H9 (cell line): ENCODE measurements at regions not wholly inside any gene's neighbourhood (a gene's known extent, or its start where the extent isn't known, plus 50 kb on each side); places are given as distances from the start of the nearest gene placed in this dataset.
"Not testable (repeated sequence)": the region's sequence is repeated elsewhere in the genome, so short reads cannot be mapped to it uniquely, and the experiment has no call there.

Experiments
- DNase-seq: peaks from one replicate; pipeline ENCODE4 v3.0.0-alpha.2; 2017
- H2AFZ ChIP-seq: one replicate; pipeline ENCODE4 v1.6.1; 2013; ENCODE audit warnings: mild to moderate bottlenecking, low read length, control low read depth, moderate library complexity
- H2AK5ac ChIP-seq: 2 replicates; pipeline ENCODE4 v1.6.1; 2013; ENCODE audit warnings: low read length, control low read depth, mixed read lengths; ENCODE audit not compliant: insufficient read length
- H2BK120ac ChIP-seq: one replicate; pipeline ENCODE4 v1.6.1; 2013; ENCODE audit warnings: low read depth, mild to moderate bottlenecking, low read length, control low read depth, inconsistent platforms; ENCODE audit not compliant: poor library complexity, severe bottlenecking
- H2BK12ac ChIP-seq: 2 replicates; pipeline ENCODE4 v1.6.1; 2013; ENCODE audit warnings: low read length, control low read depth, mixed read lengths, low read depth; ENCODE audit not compliant: insufficient read length
- H2BK15ac ChIP-seq: 2 replicates; pipeline ENCODE4 v1.6.1; 2013; ENCODE audit warnings: low read depth, low read length, control low read depth
- H2BK20ac ChIP-seq: one replicate; pipeline ENCODE4 v1.6.1; 2013; ENCODE audit warnings: low read depth, mild to moderate bottlenecking, low read length, control low read depth, inconsistent platforms; ENCODE audit not compliant: poor library complexity, severe bottlenecking
- H2BK5ac ChIP-seq: 2 replicates; pipeline ENCODE4 v1.6.1; 2013; ENCODE audit warnings: low read length, control low read depth, mixed read lengths; ENCODE audit not compliant: insufficient read length
- H3K14ac ChIP-seq: 2 replicates; pipeline ENCODE4 v1.6.1; 2013; ENCODE audit warnings: low read length, control low read depth; ENCODE audit not compliant: insufficient read depth
- H3K18ac ChIP-seq: 2 replicates; pipeline ENCODE4 v1.6.1; 2013; ENCODE audit warnings: low read depth, mild to moderate bottlenecking, mixed read lengths, low read length, control low read depth; ENCODE audit not compliant: insufficient read length
- H3K23ac ChIP-seq: 2 replicates; pipeline ENCODE4 v1.6.1; 2013; ENCODE audit warnings: low read length, control low read depth, mixed read lengths, low read depth; ENCODE audit not compliant: insufficient read length
- H3K23me2 ChIP-seq: 2 replicates; pipeline ENCODE4 v1.6.1; 2013; ENCODE audit warnings: low read depth, mild to moderate bottlenecking, mixed read lengths, low read length, control low read depth; ENCODE audit not compliant: insufficient read length, poor library complexity, severe bottlenecking
- H3K27ac ChIP-seq: 2 replicates; pipeline ENCODE4 v1.5.1; 2013; ENCODE audit warnings: low read length, control low read depth, mixed read lengths, low read depth; ENCODE audit not compliant: insufficient read length
- H3K27me3 ChIP-seq: 2 replicates; pipeline ENCODE4 v1.6.1; 2013; ENCODE audit warnings: low read length, control low read depth, inconsistent platforms; ENCODE audit not compliant: insufficient read depth
- H3K4ac ChIP-seq: 2 replicates; pipeline ENCODE4 v1.6.1; 2013; ENCODE audit warnings: low read depth, mild to moderate bottlenecking, control low read depth, inconsistent platforms, low read length, moderate library complexity
- H3K4me1 ChIP-seq: 2 replicates; pipeline ENCODE4 v1.6.1; 2013; ENCODE audit warnings: low read length, control low read depth, inconsistent platforms; ENCODE audit not compliant: insufficient read depth
- H3K4me2 ChIP-seq: 2 replicates; pipeline ENCODE4 v1.6.1; 2013; ENCODE audit warnings: low read length, control low read depth, mixed read lengths; ENCODE audit not compliant: insufficient read length, insufficient read depth
- H3K56ac ChIP-seq: 2 replicates; pipeline ENCODE4 v1.6.1; 2013; ENCODE audit warnings: low read depth, mild to moderate bottlenecking, mixed read lengths, low read length, control low read depth; ENCODE audit not compliant: insufficient read length
- H3K79me1 ChIP-seq: 2 replicates; pipeline ENCODE4 v1.6.1; 2013; ENCODE audit warnings: low read depth, mild to moderate bottlenecking, moderate library complexity, low read length, control low read depth, inconsistent platforms; ENCODE audit not compliant: insufficient read depth, poor library complexity, severe bottlenecking
- H3K79me2 ChIP-seq: 2 replicates; pipeline ENCODE4 v1.6.1; 2013; ENCODE audit warnings: low read length, control low read depth, inconsistent platforms; ENCODE audit not compliant: insufficient read depth
- H3K9ac ChIP-seq: 2 replicates; pipeline ENCODE4 v1.6.1; 2013; ENCODE audit warnings: low read length, control low read depth, mixed read lengths; ENCODE audit not compliant: insufficient read length; ENCODE audit errors: extremely low read depth
- H3K9me3 ChIP-seq: one replicate; pipeline ENCODE4 v1.6.1; 2013; ENCODE audit warnings: low read depth, low read length, inconsistent platforms; ENCODE audit not compliant: control insufficient read depth
- H3T11ph ChIP-seq: one replicate; pipeline ENCODE4 v1.6.1; 2013; ENCODE audit warnings: mild to moderate bottlenecking, low read length, control low read depth, inconsistent platforms
- H4K20me1 ChIP-seq: one replicate; pipeline ENCODE4 v1.6.1; 2013; ENCODE audit not compliant: control insufficient read depth, insufficient read length, insufficient read depth
- H4K5ac ChIP-seq: 2 replicates; pipeline ENCODE4 v1.6.1; 2013; ENCODE audit warnings: low read depth, mild to moderate bottlenecking, mixed read lengths, low read length, control low read depth; ENCODE audit not compliant: insufficient read length
- H4K8ac ChIP-seq: replicated peaks from 2 replicates; pipeline ENCODE4 v1.6.1; 2013; ENCODE audit warnings: low read length, control low read depth, mixed read lengths, low read depth; ENCODE audit not compliant: insufficient read length
- H4K91ac ChIP-seq: 2 replicates; pipeline ENCODE4 v1.6.1; 2013; ENCODE audit warnings: low read depth, mild to moderate bottlenecking, moderate library complexity, mixed read lengths, low read length, control low read depth; ENCODE audit not compliant: insufficient read length
- H3K27ac Mint-ChIP-seq, 3 experiments: 2 replicates in 2 of 3; 3 replicates in 1 of 3; pipeline ENCODE4 v1.8.0; 2020 to 2021; ENCODE audit warnings: mixed read lengths in 3 of 3, mild to moderate bottlenecking in 1 of 3, moderate library complexity in 1 of 3
- H3K27me3 Mint-ChIP-seq: 2 replicates; pipeline ENCODE4 v1.8.0; 2021; ENCODE audit warnings: low read depth, mild to moderate bottlenecking, moderate library complexity, mixed read lengths
- H3K36me3 Mint-ChIP-seq, 3 experiments: 2 replicates in 2 of 3; 3 replicates in 1 of 3; pipeline ENCODE4 v1.8.0; 2020 to 2021; ENCODE audit warnings: low read depth in 3 of 3, mixed read lengths in 3 of 3; ENCODE audit not compliant: insufficient read depth in 1 of 3
- H3K4me1 Mint-ChIP-seq, 2 experiments: 2 replicates each; pipeline ENCODE4 v1.8.0; 2020; ENCODE audit warnings: mixed read lengths in 2 of 2
- H3K4me3 Mint-ChIP-seq, 2 experiments: 2 replicates in 1 of 2; 3 replicates in 1 of 2; pipeline ENCODE4 v1.8.0; 2020 to 2021; ENCODE audit warnings: mild to moderate bottlenecking in 2 of 2, mixed read lengths in 2 of 2, moderate library complexity in 1 of 2
- H3K9me3 Mint-ChIP-seq, 2 experiments: 2 replicates in 1 of 2; 3 replicates in 1 of 2; pipeline ENCODE4 v1.8.0; 2020; ENCODE audit warnings: mild to moderate bottlenecking in 2 of 2, mixed read lengths in 2 of 2, moderate library complexity in 1 of 2
- CTCF ChIP-seq: fragments of 200-600 bp; sonication (generic); conservative IDR thresholded peaks from 3 replicates; pipeline ENCODE4 v1.8.0; 2021; ENCODE audit warnings: antibody characterized with exemption, mild to moderate bottlenecking
- whole genome bisulfite sequencing: extraction: QIAGEN DNeasy Blood & Tissue Kit; methylation state at CpG from one replicate; pipeline ENCODE4 v1.1.7; 2013; ENCODE audit warnings: missing lambda C conversion rate, low lambda C conversion rate, mixed read lengths; ENCODE audit not compliant: insufficient read length; ENCODE audit errors: extremely low coverage; 5-methylcytosine and 5-hydroxymethylcytosine counted together

GRCh38 chr2:132272713-132273112 is 111.0 kb upstream of the ANKRD30BL start:
- no peaks in the 10 kb centered on the region for H3K23me2 ChIP-seq
- no peak overlapping the region for H3K27ac Mint-ChIP-seq
- no peak overlapping the region for H2BK15ac ChIP-seq
- H3K27me3 Mint-ChIP-seq, result no peaks in the 10 kb centered on the region
- H3K79me1 ChIP-seq, result no peaks in the 10 kb centered on the region
- H3K27ac ChIP-seq, result no peak overlapping the region
- no peak overlapping the region for H3T11ph ChIP-seq
- no peak overlapping the region for H3K4me3 Mint-ChIP-seq
- H2BK120ac ChIP-seq, result no peak overlapping the region
- no peak overlapping the region for H3K4ac ChIP-seq
- H3K4me1 Mint-ChIP-seq, result no peaks in the 10 kb centered on the region
- H2AFZ ChIP-seq, result no peak overlapping the region
- no peak overlapping the region for H3K4me2 ChIP-seq
- no peak overlapping the region for H4K8ac ChIP-seq
- no peak for TF ChIP-seq CTCF
- no peak overlapping the region for H2BK12ac ChIP-seq
- H3K36me3 Mint-ChIP-seq, result peaks cover 0 to under 1% (median 0%) of the 10 kb centered on the region in 3 experiments; a peak in 2 of 7 replicates
- no peaks in the 10 kb centered on the region for H3K4me1 ChIP-seq
- DNase-seq, result no peak
- no peaks in the 10 kb centered on the region for H3K79me2 ChIP-seq
- H3K9me3 Mint-ChIP-seq, result peaks cover 8 to 12% of the 10 kb centered on the region in 2 experiments
- no peak overlapping the region for H4K91ac ChIP-seq
- H3K23ac ChIP-seq, result no peak overlapping the region
- H2AK5ac ChIP-seq, result no peak overlapping the region
- no peaks in the 10 kb centered on the region for H4K20me1 ChIP-seq
- H4K5ac ChIP-seq, result no peak overlapping the region
- H3K9me3 ChIP-seq, result peaks cover 5% of the 10 kb centered on the region
- no CpG with 5 or more reads among the region's 14 CpGs for WGBS
- no peak overlapping the region for H3K18ac ChIP-seq
- no peak overlapping the region for H3K14ac ChIP-seq
- H2BK5ac ChIP-seq, result no peak overlapping the region
- H2BK20ac ChIP-seq, result no peak overlapping the region
- H3K56ac ChIP-seq, result no peak overlapping the region
- no peaks in the 10 kb centered on the region for H3K27me3 ChIP-seq
- no peak overlapping the region for H3K9ac ChIP-seq

GRCh38 chr2:132273585-132273984 is 111.8 kb upstream of the ANKRD30BL start:
- H3K9me3 ChIP-seq, H3K4me2 ChIP-seq, H3K27ac ChIP-seq, H3K27me3 ChIP-seq, H3K4me1 Mint-ChIP-seq, H2AFZ ChIP-seq, H2BK5ac ChIP-seq, H4K20me1 ChIP-seq, H3K4me1 ChIP-seq, H3K79me2 ChIP-seq, H3K56ac ChIP-seq, H3K14ac ChIP-seq, H3K36me3 Mint-ChIP-seq, H3K4me3 Mint-ChIP-seq, H2BK15ac ChIP-seq, H3K9ac ChIP-seq, H3K27me3 Mint-ChIP-seq, H2BK12ac ChIP-seq, H3K4ac ChIP-seq, H3K79me1 ChIP-seq, H2AK5ac ChIP-seq, H4K91ac ChIP-seq, DNase-seq, H4K5ac ChIP-seq, H3T11ph ChIP-seq, H3K18ac ChIP-seq, H2BK20ac ChIP-seq, H4K8ac ChIP-seq, H3K23ac ChIP-seq, H2BK120ac ChIP-seq, H3K23me2 ChIP-seq, H3K27ac Mint-ChIP-seq: not testable (repeated sequence)
- peaks cover 12 to 15% of the 10 kb centered on the region in 2 experiments for H3K9me3 Mint-ChIP-seq
- no CpG with 5 or more reads among the region's 23 CpGs for WGBS
